HEK293T (cell line): ENCODE measurements at regions not wholly inside any gene's neighbourhood (a gene's known extent, or its start where the extent isn't known, plus 50 kb on each side); places are given as distances from the start of the nearest gene placed in this dataset.

ENCODE experiments used
- ARNT ChIP-seq: fragments of 450-650 bp; IDR thresholded peaks from 2 replicates; pipeline ENCODE4 v1.6.1; 2017; ENCODE audit warnings: mild to moderate bottlenecking
- BHLHE40 ChIP-seq: fragments of 450-650 bp; IDR thresholded peaks from 2 replicates; pipeline ENCODE4 v1.6.1; 2016; ENCODE audit warnings: mild to moderate bottlenecking, moderate library complexity, borderline replicate concordance
- ELF4 ChIP-seq: fragments of 450-650 bp; IDR thresholded peaks from 2 replicates; pipeline ENCODE4 v1.6.1; 2017; ENCODE audit warnings: antibody characterized with exemption
- FOXA1 ChIP-seq: fragments of 450-650 bp; IDR thresholded peaks from 2 replicates; pipeline ENCODE4 v1.6.1; 2016; ENCODE audit warnings: mild to moderate bottlenecking
- FOXK2 ChIP-seq: fragments of 450-650 bp; IDR thresholded peaks from 2 replicates; pipeline ENCODE4 v1.6.1; 2016; ENCODE audit warnings: mild to moderate bottlenecking
- FOXM1 ChIP-seq: fragments of 450-650 bp; IDR thresholded peaks from 2 replicates; pipeline ENCODE4 v1.6.1; 2017; ENCODE audit warnings: mild to moderate bottlenecking, borderline replicate concordance
- L3MBTL2 ChIP-seq: fragments of 450-650 bp; conservative IDR thresholded peaks from 2 replicates; pipeline ENCODE4 v1.6.1; 2016; ENCODE audit warnings: mild to moderate bottlenecking
- NFRKB ChIP-seq: fragments of 450-650 bp; IDR thresholded peaks from 2 replicates; pipeline ENCODE4 v1.6.1; 2016; ENCODE audit warnings: mild to moderate bottlenecking, moderate library complexity
- TARDBP ChIP-seq: fragments of 450-650 bp; IDR thresholded peaks from 2 replicates; pipeline ENCODE4 v1.6.1; 2016

DNA sequence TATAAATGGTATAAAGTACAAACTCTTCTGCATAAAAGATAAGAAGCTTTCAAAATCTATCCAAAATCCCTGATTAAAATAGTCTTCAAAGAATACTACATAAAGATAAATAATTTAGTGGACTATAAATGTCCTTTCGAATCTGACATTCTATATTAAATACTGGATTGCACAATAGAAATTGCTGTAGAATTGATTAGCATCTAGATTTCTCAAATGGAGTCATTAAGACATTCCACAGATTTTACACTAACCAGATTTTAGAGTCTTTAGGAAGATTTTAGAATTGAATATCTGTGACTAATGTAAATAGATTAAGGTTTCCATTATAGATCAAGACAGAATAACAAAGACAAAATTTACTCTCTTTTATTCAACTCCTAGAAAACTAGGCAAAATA lies 663.9 kb downstream of the STPG2 start:
- TF ChIP-seq ARNT (no peak), FOXM1 (no peak), L3MBTL2 (no peak), FOXK2 (no peak), FOXA1 (no peak), NFRKB (no peak), TARDBP (no peak), BHLHE40 (no peak), ELF4 (no peak)
